GM19025 (cell line): ENCODE measurements at regions not wholly inside any gene's neighbourhood (a gene's known extent, or its start where the extent isn't known, plus 50 kb on each side); places are given as distances from the start of the nearest gene placed in this dataset.
"Not testable (repeated sequence)": the region's sequence is repeated elsewhere in the genome, so short reads cannot be mapped to it uniquely, and the experiment has no call there.

Experiments
- ATAC-seq: cut with Tn5 transposase; IDR thresholded peaks from one replicate; pipeline ENCODE4 v1.9.1; 2021; ENCODE audit warnings: mild to moderate bottlenecking, low read depth, moderate library complexity; ENCODE audit not compliant: unreplicated experiment

- ATAC-seq: no peak
These were observed 122.8 kb upstream of the RMDN2 start for GRCh38 chr2:37802211-37802752.

GRCh38 chr2:37802899-37803379 lies 122.1 kb upstream of the RMDN2 start:
- no peak for ATAC-seq

GRCh38 chr2:37806004-37806403 lies 119.1 kb upstream of the RMDN2 start:
- ATAC-seq: not testable (repeated sequence)

GRCh38 chr2:37809525-37809924 lies 115.6 kb upstream of the RMDN2 start:
- no peak for ATAC-seq

- no peak for ATAC-seq
These were observed 115.0 kb upstream of the RMDN2 start for GRCh38 chr2:37809931-37810570.

GRCh38 chr2:37812414-37812813 lies 112.7 kb upstream of the RMDN2 start:
- no peak for ATAC-seq

GRCh38 chr2:37812941-37813730 lies 112.0 kb upstream of the RMDN2 start:
- no peak for ATAC-seq

GRCh38 chr2:37816036-37816435 lies 109.1 kb upstream of the RMDN2 start:
- ATAC-seq: no peak

- no peak for ATAC-seq
These were observed 108.4 kb upstream of the RMDN2 start for GRCh38 chr2:37816686-37817085.

GRCh38 chr2:37819186-37819585 lies 105.9 kb upstream of the RMDN2 start:
- ATAC-seq: no peak

- no peak for ATAC-seq
These were observed 104.6 kb upstream of the RMDN2 start for GRCh38 chr2:37820471-37820986.

- ATAC-seq: no peak
These were observed 99.5 kb upstream of the RMDN2 start for GRCh38 chr2:37825586-37825985.

- no peak for ATAC-seq
These were observed 98.5 kb upstream of the RMDN2 start for GRCh38 chr2:37826611-37827010.

GRCh38 chr2:37827455-37827854 lies 97.6 kb upstream of the RMDN2 start:
- no peak for ATAC-seq

- no peak for ATAC-seq
These were observed 97.1 kb upstream of the RMDN2 start for GRCh38 chr2:37827911-37828511.

- ATAC-seq: no peak
These were observed 95.9 kb upstream of the RMDN2 start for GRCh38 chr2:37829202-37829601.

GRCh38 chr2:37829616-37830395 lies 95.3 kb upstream of the RMDN2 start:
- no peak for ATAC-seq

- ATAC-seq: no peak
These were observed 94.5 kb upstream of the RMDN2 start for GRCh38 chr2:37830636-37831035.

GRCh38 chr2:37831081-37831780 lies 93.9 kb upstream of the RMDN2 start:
- no peak for ATAC-seq
